ENCODE measurements at regions not wholly inside any gene's neighbourhood (a gene's known extent, or its start where the extent isn't known, plus 50 kb on each side); places are given as distances from the start of the nearest gene placed in this dataset.

- no peak for TF ChIP-seq CTCF (IDR thresholded peaks at IDR 0.05; ENCODE audit: extremely low read depth, low read depth, low read length)
- H2AFZ ChIP-seq (ENCODE audit: low read length) = no peak overlapping the region
- no peak overlapping the region for H3K4me2 ChIP-seq (ENCODE audit: insufficient read depth, low read length)
- no peaks in the 10 kb centered on the region for H3K27me3 ChIP-seq (ENCODE audit: insufficient read depth, low read length)
- DNase-seq (ENCODE audit: insufficient read length, low spot score, missing footprints) = no peak
- H3K9me3 ChIP-seq (ENCODE audit: low read depth, low read length) = no peaks in the 10 kb centered on the region
- no peaks in the 10 kb centered on the region for H4K20me1 ChIP-seq (ENCODE audit: insufficient read depth, low read length)
- no peaks in the 10 kb centered on the region for H3K4me1 ChIP-seq (ENCODE audit: insufficient read depth, low read length)
- no peaks in the 10 kb centered on the region for H3K79me2 ChIP-seq (ENCODE audit: insufficient read depth, low read length)
- H3K4me3 ChIP-seq (ENCODE audit: insufficient read depth, low read length) = no peak overlapping the region
- H3K36me3 ChIP-seq (ENCODE audit: insufficient read depth, low read length) = no peaks in the 10 kb centered on the region
- H3K27ac ChIP-seq (ENCODE audit: low read depth, low read length) = no peak overlapping the region
Measured at GRCh38 chr13:106072014-106072413, 463.4 kb downstream of the EFNB2 start.

GRCh38 chr13:106063591-106064313, 471.7 kb downstream of the EFNB2 start:
- peak; percentile 93 for DNase-seq (ENCODE audit: insufficient read length, low spot score, missing footprints)
- Histone ChIP-seq H3K4me3 (ENCODE audit: insufficient read depth, low read length) (no peak overlapping the region), H3K9me3 (ENCODE audit: low read depth, low read length) (no peaks in the 10 kb centered on the region), H4K20me1 (ENCODE audit: insufficient read depth, low read length) (no peaks in the 10 kb centered on the region), H3K27me3 (ENCODE audit: insufficient read depth, low read length) (no peaks in the 10 kb centered on the region), H3K79me2 (ENCODE audit: insufficient read depth, low read length) (no peaks in the 10 kb centered on the region), H3K27ac (ENCODE audit: low read depth, low read length) (no peak overlapping the region), H3K36me3 (ENCODE audit: insufficient read depth, low read length) (no peaks in the 10 kb centered on the region), H3K4me1 (ENCODE audit: insufficient read depth, low read length) (peaks cover 6% of the 10 kb centered on the region), H2AFZ (ENCODE audit: low read length) (peak overlapping the region; percentile 36), H3K4me2 (ENCODE audit: insufficient read depth, low read length) (peak overlapping the region; percentile 5)
- no peak for TF ChIP-seq CTCF (IDR thresholded peaks at IDR 0.05; ENCODE audit: extremely low read depth, low read depth, low read length)

- Histone ChIP-seq H3K27me3 (ENCODE audit: insufficient read depth, low read length) (no peaks in the 10 kb centered on the region), H3K9me3 (ENCODE audit: low read depth, low read length) (no peaks in the 10 kb centered on the region), H4K20me1 (ENCODE audit: insufficient read depth, low read length) (no peaks in the 10 kb centered on the region), H2AFZ (ENCODE audit: low read length) (no peak overlapping the region), H3K4me1 (ENCODE audit: insufficient read depth, low read length) (peaks cover 6% of the 10 kb centered on the region), H3K4me2 (ENCODE audit: insufficient read depth, low read length) (no peak overlapping the region), H3K4me3 (ENCODE audit: insufficient read depth, low read length) (no peak overlapping the region), H3K27ac (ENCODE audit: low read depth, low read length) (no peak overlapping the region), H3K36me3 (ENCODE audit: insufficient read depth, low read length) (no peaks in the 10 kb centered on the region), H3K79me2 (ENCODE audit: insufficient read depth, low read length) (no peaks in the 10 kb centered on the region)
- no peak for DNase-seq (ENCODE audit: insufficient read length, low spot score, missing footprints)
- no peak for TF ChIP-seq CTCF (IDR thresholded peaks at IDR 0.05; ENCODE audit: extremely low read depth, low read depth, low read length)
Measured at GRCh38 chr13:106061781-106062180, 473.7 kb downstream of the EFNB2 start.

GRCh38 chr13:106056851-106057250, 478.6 kb downstream of the EFNB2 start:
- H3K27ac ChIP-seq (ENCODE audit: low read depth, low read length) = no peak overlapping the region
- no peaks in the 10 kb centered on the region for H4K20me1 ChIP-seq (ENCODE audit: insufficient read depth, low read length)
- H3K4me2 ChIP-seq (ENCODE audit: insufficient read depth, low read length) = no peak overlapping the region
- no peaks in the 10 kb centered on the region for H3K27me3 ChIP-seq (ENCODE audit: insufficient read depth, low read length)
- TF ChIP-seq CTCF (IDR thresholded peaks at IDR 0.05; ENCODE audit: extremely low read depth, low read depth, low read length) = no peak
- H3K4me1 ChIP-seq (ENCODE audit: insufficient read depth, low read length) = no peaks in the 10 kb centered on the region
- no peaks in the 10 kb centered on the region for H3K9me3 ChIP-seq (ENCODE audit: low read depth, low read length)
- DNase-seq (ENCODE audit: insufficient read length, low spot score, missing footprints) = no peak
- H3K79me2 ChIP-seq (ENCODE audit: insufficient read depth, low read length) = no peaks in the 10 kb centered on the region
- no peak overlapping the region for H2AFZ ChIP-seq (ENCODE audit: low read length)
- no peaks in the 10 kb centered on the region for H3K36me3 ChIP-seq (ENCODE audit: insufficient read depth, low read length)
- H3K4me3 ChIP-seq (ENCODE audit: insufficient read depth, low read length) = no peak overlapping the region

Data from osteoblast (primary cell).